Uterus (tissue), 2 donors: ENCODE measurements at regions not wholly inside any gene's neighbourhood (a gene's known extent, or its start where the extent isn't known, plus 50 kb on each side); places are given as distances from the start of the nearest gene placed in this dataset.

ENCODE experiments used
- POLR2A ChIP-seq, 2 donors: fragments of 450-650 bp; IDR thresholded peaks; one replicate each; pipeline ENCODE4 v1.6.1; 2016; ENCODE audit warnings: antibody characterized with exemption in 2 of 2, mild to moderate bottlenecking in 1 of 2, moderate library complexity in 1 of 2
- TF ChIP-seq, protein P1 (sequence below), 4 experiments: fragments of 200-600 bp in 2 of 4; fragments of 450-650 bp in 2 of 4; sonication (generic) in 2 of 4; IDR thresholded peaks; one replicate each; pipeline ENCODE4 v1.5.1; 2016 to 2019; ENCODE audit warnings: antibody characterized with exemption in 4 of 4, mild to moderate bottlenecking in 2 of 4, moderate library complexity in 1 of 4

DNA sequence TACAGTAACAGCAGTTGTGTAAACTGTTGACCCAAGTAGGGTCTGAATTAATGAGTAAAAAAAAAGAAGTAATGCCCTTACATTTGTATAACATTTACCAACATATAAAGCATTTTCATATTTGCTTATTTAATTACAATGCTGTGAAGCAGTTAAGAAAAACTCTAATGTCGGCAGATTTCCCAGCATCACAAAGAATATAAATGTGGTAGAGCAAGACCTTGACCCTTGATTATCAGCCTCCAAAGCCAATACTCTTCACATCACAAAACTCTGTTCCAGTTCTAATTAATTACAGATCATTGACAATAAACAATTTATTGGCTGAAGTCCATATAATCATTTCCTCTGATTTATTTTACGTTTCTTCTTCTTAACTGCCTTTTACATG is 130.2 kb downstream of the DUSP10 start:
- TF ChIP-seq, protein P1, sequence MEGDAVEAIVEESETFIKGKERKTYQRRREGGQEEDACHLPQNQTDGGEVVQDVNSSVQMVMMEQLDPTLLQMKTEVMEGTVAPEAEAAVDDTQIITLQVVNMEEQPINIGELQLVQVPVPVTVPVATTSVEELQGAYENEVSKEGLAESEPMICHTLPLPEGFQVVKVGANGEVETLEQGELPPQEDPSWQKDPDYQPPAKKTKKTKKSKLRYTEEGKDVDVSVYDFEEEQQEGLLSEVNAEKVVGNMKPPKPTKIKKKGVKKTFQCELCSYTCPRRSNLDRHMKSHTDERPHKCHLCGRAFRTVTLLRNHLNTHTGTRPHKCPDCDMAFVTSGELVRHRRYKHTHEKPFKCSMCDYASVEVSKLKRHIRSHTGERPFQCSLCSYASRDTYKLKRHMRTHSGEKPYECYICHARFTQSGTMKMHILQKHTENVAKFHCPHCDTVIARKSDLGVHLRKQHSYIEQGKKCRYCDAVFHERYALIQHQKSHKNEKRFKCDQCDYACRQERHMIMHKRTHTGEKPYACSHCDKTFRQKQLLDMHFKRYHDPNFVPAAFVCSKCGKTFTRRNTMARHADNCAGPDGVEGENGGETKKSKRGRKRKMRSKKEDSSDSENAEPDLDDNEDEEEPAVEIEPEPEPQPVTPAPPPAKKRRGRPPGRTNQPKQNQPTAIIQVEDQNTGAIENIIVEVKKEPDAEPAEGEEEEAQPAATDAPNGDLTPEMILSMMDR (IDR thresholded peaks at IDR 0.05) = no peak
- no peak for TF ChIP-seq POLR2A (IDR thresholded peaks at IDR 0.05)
